Adrenal gland (tissue), 5 donors: ENCODE measurements at regions not wholly inside any gene's neighbourhood (a gene's known extent, or its start where the extent isn't known, plus 50 kb on each side); places are given as distances from the start of the nearest gene placed in this dataset.

ENCODE experiments used
- CTCF ChIP-seq, 6 experiments: fragments of 450-650 bp in 4 of 6; fragments of 200-600 bp in 2 of 6; sonication (generic) in 1 of 6; IDR thresholded peaks; 1 replicate in 5 of 6; 2 replicates in 1 of 6; pipeline versions ENCODE4 v1.5.1 to v1.8.0; 2016 to 2021; ENCODE audit warnings: antibody characterized with exemption in 6 of 6, mild to moderate bottlenecking in 2 of 6, moderate library complexity in 1 of 6
- POLR2A ChIP-seq, 2 donors: fragments of 450-650 bp; IDR thresholded peaks; one replicate each; pipeline ENCODE4 v1.6.1; 2017; ENCODE audit warnings: antibody characterized with exemption in 2 of 2, mild to moderate bottlenecking in 2 of 2, moderate library complexity in 1 of 2
- donor health status: DM: no; HTN: no; CAD: no.

GRCh38 chr17:13761038-13761603 lies 159.4 kb upstream of the HS3ST3A1 start:
- no peak for TF ChIP-seq CTCF (IDR thresholded peaks at IDR 0.05)
- no peak for TF ChIP-seq POLR2A (IDR thresholded peaks at IDR 0.05)
